Mesothelial cell of epicardium (in vitro differentiated cells): ENCODE measurements at regions not wholly inside any gene's neighbourhood (a gene's known extent, or its start where the extent isn't known, plus 50 kb on each side); places are given as distances from the start of the nearest gene placed in this dataset.

Experiments
- DNase-seq, 2 experiments: peaks; one replicate each; pipeline ENCODE4 v3.0.0; 2021; ENCODE audit warnings: low spot score in 2 of 2; ENCODE audit not compliant: unreplicated experiment in 2 of 2
- H3K27ac Mint-ChIP-seq: 2 replicates; pipeline ENCODE4 v1.8.0; 2021; ENCODE audit warnings: mixed read lengths
- H3K27me3 Mint-ChIP-seq: 2 replicates; pipeline ENCODE4 v1.8.0; 2021; ENCODE audit warnings: low read depth, mixed read lengths
- H3K36me3 Mint-ChIP-seq: 2 replicates; pipeline ENCODE4 v1.8.0; 2021; ENCODE audit warnings: mixed read lengths
- H3K4me1 Mint-ChIP-seq: 2 replicates; pipeline ENCODE4 v1.8.0; 2021; ENCODE audit warnings: mixed read lengths
- H3K4me3 Mint-ChIP-seq: 2 replicates; pipeline ENCODE4 v1.8.0; 2021; ENCODE audit warnings: mild to moderate bottlenecking, moderate library complexity, mixed read lengths
- H3K9me3 Mint-ChIP-seq: 2 replicates; pipeline ENCODE4 v1.8.0; 2021; ENCODE audit warnings: mixed read lengths
- TF ChIP-seq, protein P1 (sequence below): fragments of 200-600 bp; sonication (generic); IDR thresholded peaks from one replicate; pipeline ENCODE4 v1.5.0; 2021; ENCODE audit warnings: antibody characterized with exemption; ENCODE audit not compliant: unreplicated experiment

DNA sequence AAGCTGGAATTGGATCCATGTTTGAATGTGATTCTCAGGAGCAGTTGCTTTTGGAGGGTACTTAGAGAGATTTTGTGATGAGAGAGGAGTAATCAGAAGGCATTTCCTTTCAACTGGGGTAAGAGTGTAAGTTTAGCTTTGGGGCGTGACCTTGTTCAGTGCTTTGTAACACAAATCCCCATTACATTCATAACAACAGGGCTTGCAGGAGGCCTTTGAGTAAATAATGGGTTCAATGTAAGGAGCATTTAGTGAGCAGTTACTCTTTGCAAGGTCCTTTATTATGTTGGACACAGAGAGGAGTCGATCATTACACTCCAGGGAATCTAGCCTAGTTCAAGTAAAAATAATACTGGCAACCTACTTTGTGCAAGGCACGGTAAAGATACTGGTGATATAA, 74.0 kb upstream of the AFF2 start:
- DNase-seq: no peak
- TF ChIP-seq, protein P1, sequence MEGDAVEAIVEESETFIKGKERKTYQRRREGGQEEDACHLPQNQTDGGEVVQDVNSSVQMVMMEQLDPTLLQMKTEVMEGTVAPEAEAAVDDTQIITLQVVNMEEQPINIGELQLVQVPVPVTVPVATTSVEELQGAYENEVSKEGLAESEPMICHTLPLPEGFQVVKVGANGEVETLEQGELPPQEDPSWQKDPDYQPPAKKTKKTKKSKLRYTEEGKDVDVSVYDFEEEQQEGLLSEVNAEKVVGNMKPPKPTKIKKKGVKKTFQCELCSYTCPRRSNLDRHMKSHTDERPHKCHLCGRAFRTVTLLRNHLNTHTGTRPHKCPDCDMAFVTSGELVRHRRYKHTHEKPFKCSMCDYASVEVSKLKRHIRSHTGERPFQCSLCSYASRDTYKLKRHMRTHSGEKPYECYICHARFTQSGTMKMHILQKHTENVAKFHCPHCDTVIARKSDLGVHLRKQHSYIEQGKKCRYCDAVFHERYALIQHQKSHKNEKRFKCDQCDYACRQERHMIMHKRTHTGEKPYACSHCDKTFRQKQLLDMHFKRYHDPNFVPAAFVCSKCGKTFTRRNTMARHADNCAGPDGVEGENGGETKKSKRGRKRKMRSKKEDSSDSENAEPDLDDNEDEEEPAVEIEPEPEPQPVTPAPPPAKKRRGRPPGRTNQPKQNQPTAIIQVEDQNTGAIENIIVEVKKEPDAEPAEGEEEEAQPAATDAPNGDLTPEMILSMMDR: no peak
- Mint-ChIP-seq H3K9me3 (peaks cover 29% of the 10 kb centered on the region), H3K4me1 (no peaks in the 10 kb centered on the region), H3K27ac (no peak overlapping the region), H3K36me3 (no peaks in the 10 kb centered on the region), H3K4me3 (no peak overlapping the region), H3K27me3 (no peaks in the 10 kb centered on the region)

DNA sequence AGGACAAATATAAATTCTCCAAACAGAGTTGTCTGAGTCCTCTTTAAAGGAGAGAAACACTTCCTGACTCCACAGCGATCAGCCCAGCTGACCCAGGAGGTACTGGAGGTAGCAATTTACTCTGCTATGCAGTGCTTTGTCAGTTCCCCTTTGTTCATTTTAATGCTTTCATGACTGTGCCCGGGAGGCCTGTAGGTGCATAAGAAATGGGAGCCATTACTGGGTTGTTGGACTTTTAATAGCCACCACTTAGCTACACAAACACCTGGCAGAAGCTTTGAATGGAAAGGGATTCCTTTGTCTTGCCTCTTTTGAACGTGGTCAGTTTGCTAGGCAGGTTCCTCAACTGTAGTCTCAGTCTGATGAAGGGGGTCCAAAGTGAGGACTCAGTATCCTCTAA, 59.0 kb upstream of the AFF2 start:
- Mint-ChIP-seq H3K27ac (no peak overlapping the region), H3K36me3 (no peaks in the 10 kb centered on the region), H3K4me1 (no peaks in the 10 kb centered on the region), H3K4me3 (no peak overlapping the region), H3K27me3 (no peaks in the 10 kb centered on the region), H3K9me3 (peaks cover 26% of the 10 kb centered on the region)
- TF ChIP-seq, protein P1: no peak
- no peak for DNase-seq

- no peaks in the 10 kb centered on the region for H3K4me1 Mint-ChIP-seq
- no peak for DNase-seq
- H3K36me3 Mint-ChIP-seq: no peaks in the 10 kb centered on the region
- TF ChIP-seq, protein P1: no peak
- no peak overlapping the region for H3K27ac Mint-ChIP-seq
- H3K27me3 Mint-ChIP-seq: no peaks in the 10 kb centered on the region
- H3K9me3 Mint-ChIP-seq: peaks cover 23% of the 10 kb centered on the region
- no peak overlapping the region for H3K4me3 Mint-ChIP-seq
Observed at GRCh38 chrX:148443216-148443615, 57.2 kb upstream of the AFF2 start.

- Mint-ChIP-seq H3K4me1 (no peaks in the 10 kb centered on the region), H3K27me3 (no peaks in the 10 kb centered on the region), H3K27ac (no peak overlapping the region), H3K9me3 (peaks cover 35% of the 10 kb centered on the region), H3K4me3 (no peak overlapping the region), H3K36me3 (no peaks in the 10 kb centered on the region)
- TF ChIP-seq, protein P1: no peak
- no peak for DNase-seq
Observed at GRCh38 chrX:148448686-148449085, 51.7 kb upstream of the AFF2 start.
